NCI-H2227 (cell line): ENCODE measurements at regions not wholly inside any gene's neighbourhood (a gene's known extent, or its start where the extent isn't known, plus 50 kb on each side); places are given as distances from the start of the nearest gene placed in this dataset.
A peak's percentile ranks its signal among the peaks of the same experiment; 100 is the strongest.
"Not testable (repeated sequence)": the region's sequence is repeated elsewhere in the genome, so short reads cannot be mapped to it uniquely, and the experiment has no call there.

Experiments
- DNase-seq: peaks from one replicate; lab custom pipeline; 2025; ENCODE audit not compliant: unreplicated experiment; lab: John Stamatoyannopoulos, UW

DNA sequence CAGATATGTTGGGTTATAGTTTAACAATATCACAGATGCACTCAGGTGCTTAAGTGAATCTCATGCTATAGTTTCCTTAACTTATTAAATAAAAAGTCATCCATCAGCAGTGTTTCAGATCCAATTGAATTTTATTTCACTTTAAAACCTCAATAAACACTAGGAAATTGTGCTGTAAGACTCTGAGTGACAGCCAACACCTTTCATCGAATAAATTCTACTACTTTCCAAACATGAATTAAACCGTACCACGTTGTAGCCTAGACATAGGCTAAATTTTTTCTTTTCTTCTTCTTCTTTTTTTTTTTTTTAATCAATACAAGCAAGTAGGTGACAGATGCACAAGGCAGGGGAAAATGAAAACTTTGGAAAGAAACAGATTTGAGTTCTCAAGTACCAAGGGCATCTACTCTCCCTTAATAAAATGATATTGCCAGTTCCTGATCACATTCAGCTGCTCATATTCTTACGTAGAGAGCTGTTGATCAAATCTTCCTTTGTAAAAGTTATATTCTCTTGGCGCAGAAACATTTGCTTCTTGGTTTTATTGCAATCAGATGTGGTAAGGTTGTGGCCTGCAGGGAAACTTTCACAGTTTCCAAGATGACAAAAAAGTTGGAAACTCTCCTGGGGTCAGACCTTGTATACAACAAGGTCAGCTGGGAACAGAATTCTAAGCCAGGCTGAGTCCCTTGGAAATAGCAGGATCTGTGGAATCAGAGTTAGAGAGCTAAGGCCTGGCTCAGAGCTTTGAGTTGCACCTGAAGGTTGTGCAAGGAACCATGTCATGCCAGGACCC lies 147.7 kb downstream of the CD47 start:
- no peak for DNase-seq

DNA sequence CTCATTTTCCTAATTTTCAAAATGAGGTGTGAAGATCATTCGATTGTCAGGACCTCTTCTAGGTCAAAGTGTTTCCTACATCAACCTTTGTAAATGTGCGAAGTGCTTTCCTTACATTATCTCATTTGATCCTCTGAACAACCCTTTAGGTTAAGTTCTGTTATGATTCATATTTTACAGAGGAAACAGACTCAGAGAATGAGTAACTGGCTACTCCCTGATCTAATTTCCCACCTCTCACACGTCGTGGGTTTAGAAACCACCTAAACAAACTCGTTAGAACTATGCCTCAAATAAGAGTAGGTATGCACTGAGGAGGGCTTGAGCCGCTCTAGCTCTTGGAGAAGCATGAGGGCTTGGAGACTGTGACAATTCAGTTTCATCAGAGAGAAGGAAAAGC lies 148.6 kb downstream of the CD47 start:
- DNase-seq, result no peak

DNA sequence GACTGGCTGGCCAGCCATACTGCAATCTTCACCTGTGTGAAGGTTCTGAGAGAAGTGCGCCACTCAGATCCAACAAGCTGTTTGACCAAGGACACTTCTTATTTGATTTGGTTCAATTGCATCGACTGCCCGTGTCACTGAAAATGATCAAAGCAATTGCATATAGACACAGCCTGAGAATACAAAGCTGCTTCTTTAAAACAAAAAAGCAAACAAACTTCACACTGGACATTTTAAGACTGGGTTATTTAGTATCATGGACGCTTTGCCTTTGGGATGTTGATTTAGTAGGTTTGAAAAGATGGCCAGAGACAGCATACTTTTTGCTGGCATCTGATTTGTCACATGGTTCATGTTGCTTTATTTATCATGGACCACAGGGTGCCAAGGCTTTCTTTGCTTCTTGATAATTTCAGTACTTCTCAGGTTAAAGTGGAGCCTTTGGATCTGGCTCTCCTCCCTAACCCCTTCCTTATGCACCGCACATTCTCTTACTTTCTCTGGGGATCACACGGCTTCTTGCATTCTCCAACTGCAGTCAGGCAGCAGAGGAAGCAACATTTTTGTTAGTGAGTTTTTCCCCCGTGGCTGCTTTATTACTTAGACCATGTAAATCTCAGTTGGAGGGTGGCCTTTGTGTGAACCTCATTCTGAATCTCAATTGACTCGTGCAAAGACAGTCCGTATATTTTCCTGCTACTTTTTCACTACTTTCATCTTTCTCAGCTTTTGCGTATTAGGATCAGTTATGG lies 151.0 kb downstream of the CD47 start:
- DNase-seq, result no peak

DNA sequence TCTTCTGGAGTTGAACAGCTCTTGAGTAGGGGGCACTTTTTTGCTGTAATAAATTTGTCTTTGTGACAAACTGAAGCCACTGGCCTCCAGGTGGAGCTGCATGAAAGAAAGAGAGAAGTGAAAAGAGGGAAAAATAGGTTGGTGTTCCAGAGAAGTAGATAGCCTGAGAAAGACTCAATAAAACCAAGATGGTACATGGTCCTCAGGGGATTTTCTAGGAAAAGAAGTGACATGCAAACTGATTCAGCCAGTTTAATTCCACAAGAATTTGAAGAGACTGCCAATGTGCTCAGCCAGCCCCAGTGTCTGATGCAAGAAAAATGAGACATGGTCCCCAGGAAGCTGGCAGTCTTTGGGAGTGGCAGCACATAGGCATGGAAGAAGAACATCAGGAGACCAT lies 152.7 kb downstream of the CD47 start:
- peak; percentile 8 for DNase-seq

GRCh38 chr3:107934808-107935207 lies 156.0 kb downstream of the CD47 start:
- no peak for DNase-seq

DNA sequence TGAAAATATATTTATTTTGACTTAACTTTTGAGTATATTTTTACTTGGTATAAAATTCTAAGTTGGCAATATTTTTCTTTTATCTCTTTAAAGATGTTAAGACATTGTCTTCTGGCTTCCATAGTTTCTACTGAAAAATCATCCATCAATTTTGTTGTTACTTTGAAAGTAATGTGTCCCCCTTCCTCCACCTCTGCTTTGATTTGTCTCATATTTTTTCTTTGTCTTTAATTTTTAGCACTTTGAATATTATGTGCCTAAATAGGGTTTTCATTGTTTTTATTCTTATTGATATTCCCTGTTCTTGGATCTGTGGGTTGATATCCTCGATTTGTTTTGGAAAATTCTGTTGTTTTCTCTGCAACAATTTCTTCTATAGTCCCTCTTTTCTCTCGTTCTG lies 157.4 kb downstream of the CD47 start:
- DNase-seq, result no peak

DNA sequence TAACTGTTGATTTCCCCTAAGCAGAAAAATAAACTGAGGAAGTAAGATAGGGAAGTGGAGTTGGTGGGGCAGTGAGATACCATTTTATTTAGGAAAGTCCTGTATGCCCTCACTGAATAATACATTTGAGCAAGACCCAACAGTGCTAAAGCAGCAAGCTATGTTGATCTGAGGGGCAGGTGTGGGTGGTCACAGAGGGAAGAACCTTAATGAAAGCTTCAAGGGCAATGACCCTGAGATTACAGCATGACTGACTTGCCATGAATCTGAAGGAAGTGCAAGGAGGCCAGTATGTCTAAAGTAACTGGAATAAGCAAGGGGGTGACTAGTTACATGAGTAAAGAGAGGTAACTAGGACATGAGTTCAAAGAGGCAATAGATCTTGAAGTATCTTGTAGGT lies 159.5 kb downstream of the CD47 start:
- no peak for DNase-seq

DNA sequence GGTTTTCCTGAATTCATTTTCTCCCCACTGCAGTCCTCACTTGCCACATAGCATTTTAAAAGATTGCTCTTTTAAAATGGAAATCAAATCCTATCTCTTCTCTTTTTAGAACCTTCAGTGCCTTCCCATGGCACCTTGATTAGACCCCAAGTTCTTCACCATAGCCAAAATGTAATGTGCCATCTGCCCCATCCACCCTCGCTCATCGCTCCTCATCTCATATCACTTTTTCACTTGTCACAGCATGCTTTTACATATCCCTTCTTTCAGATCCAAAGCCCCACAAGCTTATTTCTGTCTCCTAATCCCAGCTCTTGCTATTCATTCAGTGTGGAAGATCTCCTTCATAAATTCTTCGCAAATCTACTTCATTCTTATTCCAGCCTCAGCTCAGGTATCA lies 161.7 kb downstream of the CD47 start:
- DNase-seq, result no peak

DNA sequence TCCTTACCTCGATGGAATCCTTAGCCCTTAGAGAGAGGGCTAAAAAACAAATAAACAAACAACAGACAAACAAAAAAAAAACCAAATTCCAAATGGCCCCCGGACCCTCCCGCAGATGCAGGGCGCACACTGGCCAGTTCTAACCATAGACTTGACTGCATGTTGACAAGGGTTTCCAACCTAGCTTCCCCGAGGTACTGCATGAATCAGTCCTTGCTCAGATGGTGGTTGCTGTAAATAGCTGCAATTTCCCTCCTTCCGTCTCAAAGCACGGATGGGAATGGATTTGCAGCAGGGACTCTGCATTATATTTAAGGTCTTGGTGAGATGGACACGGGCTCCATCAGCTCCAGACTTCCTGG lies 162.8 kb downstream of the CD47 start:
- peak; percentile 8 for DNase-seq

GRCh38 chr3:107927361-107928083 lies 163.3 kb downstream of the CD47 start:
- DNase-seq, result peak; percentile 56

DNA sequence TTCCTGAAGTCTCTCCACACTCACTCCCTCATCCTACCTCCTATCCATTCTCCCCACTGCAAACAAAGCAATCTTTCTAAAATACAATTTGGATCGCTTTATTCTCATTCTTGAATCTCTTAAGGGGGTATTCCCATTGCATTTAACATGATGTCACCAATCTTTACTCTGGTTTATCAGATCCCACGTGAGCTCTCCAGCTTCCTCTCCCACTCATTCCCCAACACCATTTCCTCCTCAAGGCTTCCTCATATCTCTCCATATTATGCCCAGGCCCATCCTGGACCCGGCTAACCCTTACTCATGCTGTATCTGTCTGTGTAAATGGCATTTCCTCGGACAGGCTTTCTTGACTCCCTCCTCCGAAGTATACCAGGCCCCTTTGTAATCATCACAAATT lies 165.0 kb downstream of the CD47 start:
- no peak for DNase-seq

- no peak for DNase-seq
Observed at GRCh38 chr3:107921038-107921437, 169.8 kb downstream of the CD47 start.

GRCh38 chr3:107920538-107920937 lies 170.3 kb downstream of the CD47 start:
- DNase-seq, result no peak

DNA sequence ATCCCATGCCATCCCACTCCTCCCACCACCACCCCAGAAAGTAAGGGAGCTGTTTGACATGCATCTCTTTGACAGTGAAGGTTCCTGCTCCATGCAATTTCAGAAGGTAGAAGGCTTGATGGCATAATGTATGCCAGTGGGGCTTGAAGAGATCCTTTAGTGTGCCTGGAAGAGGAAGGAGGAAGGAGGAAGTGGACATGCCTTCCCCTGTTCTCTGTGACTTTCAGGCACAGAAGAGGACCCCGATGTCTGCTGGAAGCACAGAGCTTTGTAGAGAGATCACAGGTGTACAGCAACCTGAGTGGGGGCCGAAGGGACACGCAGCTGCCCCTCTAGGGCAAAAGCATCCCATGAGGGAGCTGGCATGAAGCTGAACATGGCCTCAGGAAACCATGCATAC lies 171.6 kb downstream of the CD47 start:
- DNase-seq, result no peak

DNA sequence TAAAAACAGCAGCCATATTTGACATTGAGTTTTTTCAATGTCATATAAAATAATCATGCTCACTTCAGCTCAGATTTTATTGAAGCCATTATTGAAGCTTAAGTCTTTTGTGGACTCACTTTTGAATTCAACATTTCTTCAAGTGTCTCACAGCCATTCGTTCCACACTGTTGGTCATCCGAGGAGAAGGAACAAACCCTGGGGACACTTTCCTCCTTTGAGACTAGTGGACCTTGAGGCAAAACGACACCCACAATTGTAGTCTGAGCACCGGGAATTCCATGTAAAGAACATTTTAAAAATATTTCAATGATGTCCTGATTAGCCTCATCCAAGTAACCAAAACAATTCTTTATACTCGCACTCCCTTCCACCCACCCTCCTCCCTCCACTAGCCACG lies 174.7 kb downstream of the CD47 start:
- DNase-seq, result no peak

DNA sequence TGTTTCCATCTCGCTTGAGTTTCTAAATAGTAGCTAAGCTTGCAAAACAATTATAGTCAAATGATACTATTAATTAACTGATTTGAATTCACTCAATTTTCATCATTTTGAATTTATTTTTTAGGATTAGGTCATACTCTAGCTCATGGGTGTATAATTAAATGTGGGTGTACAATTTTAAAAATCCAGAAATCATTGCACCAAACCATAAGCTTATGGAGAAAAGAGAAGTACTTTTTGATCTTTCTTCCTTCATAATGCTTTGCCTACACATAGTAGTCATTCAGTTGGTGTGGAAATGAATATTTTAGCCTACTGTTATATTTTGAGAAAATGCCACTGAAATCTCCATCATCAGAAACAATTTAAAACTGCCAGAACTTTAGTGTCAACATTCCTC lies 175.1 kb downstream of the CD47 start:
- no peak for DNase-seq

DNA sequence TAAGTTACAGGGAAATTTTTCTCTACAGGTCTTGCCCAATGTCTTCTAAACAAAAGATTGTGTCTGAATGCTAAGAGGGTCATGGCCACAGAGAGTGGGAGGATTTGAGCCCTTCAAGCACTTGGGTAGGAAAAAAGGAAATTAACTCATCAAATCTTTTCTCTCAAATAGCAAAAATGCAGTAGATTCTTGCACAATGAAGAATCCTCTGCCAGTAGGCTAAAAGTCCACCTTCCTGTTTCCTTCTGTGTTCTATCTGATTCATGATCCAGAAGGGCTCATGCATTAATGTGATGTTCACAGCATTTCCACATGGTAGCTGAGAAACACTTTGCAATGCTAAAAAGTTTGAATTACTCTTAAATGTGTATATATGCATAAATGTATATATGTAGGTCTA lies 177.1 kb downstream of the CD47 start:
- DNase-seq, result no peak

- no peak for DNase-seq
Observed at GRCh38 chr3:107911337-107912000, 179.4 kb downstream of the CD47 start.

- no peak for DNase-seq
Observed at GRCh38 chr3:107910713-107911259, 180.0 kb downstream of the CD47 start.

- not testable (repeated sequence) for DNase-seq
Observed at GRCh38 chr3:107909583-107909982, 181.2 kb downstream of the CD47 start.

DNA sequence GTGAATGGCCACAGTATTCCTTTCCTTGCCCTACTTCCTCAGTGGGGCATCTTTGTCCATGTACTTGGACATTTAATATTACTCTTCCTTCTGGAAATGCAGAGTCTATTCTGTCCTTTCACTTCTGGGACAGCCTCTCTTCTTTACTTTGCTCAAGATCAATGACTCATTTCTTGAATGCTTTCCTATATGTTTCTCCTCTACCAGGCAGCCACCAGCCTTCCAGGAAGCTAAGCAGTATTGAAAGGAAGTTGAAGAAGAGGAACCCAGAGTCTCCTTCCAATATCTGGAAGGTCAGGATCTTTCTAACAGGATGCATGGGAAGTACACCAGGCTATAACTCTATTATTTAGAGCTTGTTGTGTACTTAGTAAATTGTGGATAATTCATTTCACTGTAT lies 182.8 kb downstream of the CD47 start:
- no peak for DNase-seq
